Fibroblast of skin of right quadriceps (primary cell): ENCODE measurements at regions not wholly inside any gene's neighbourhood (a gene's known extent, or its start where the extent isn't known, plus 50 kb on each side); places are given as distances from the start of the nearest gene placed in this dataset.
A peak's percentile ranks its signal among the peaks of the same experiment; 100 is the strongest.

Experiments used
- DNase-seq: peaks from one replicate; pipeline ENCODE4 v3.0.0-alpha.2; 2013

- DNase-seq: peak; percentile 95
These were observed 203.0 kb upstream of the TUT7 start for GRCh38 chr9:86557063-86557766.

DNA sequence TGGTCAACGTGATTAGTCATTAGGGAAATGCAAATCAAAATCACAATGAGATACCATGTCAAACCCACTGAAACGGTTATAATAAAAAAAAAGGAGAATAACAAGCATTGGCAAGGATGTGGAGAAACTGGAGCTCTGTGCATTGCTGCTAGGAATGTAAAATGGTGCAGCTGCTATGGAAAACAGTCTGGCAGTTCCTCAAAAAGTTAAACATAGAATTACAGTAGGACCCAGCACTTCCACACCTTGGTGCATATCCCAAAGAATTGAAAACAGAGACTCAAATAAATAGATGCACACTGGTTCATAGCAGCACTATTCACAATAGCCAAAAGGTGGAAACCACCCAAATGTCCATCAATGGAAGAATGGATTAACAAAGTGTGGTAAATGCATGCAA is 201.5 kb upstream of the TUT7 start:
- no peak for DNase-seq

GRCh38 chr9:86550401-86550800 is 196.2 kb upstream of the TUT7 start:
- DNase-seq: peak; percentile 75

- peak; percentile 88 for DNase-seq
These were observed 195.7 kb upstream of the TUT7 start for GRCh38 chr9:86549920-86550319.

GRCh38 chr9:86549401-86549811 is 195.2 kb upstream of the TUT7 start:
- peak; percentile 98 for DNase-seq

DNA sequence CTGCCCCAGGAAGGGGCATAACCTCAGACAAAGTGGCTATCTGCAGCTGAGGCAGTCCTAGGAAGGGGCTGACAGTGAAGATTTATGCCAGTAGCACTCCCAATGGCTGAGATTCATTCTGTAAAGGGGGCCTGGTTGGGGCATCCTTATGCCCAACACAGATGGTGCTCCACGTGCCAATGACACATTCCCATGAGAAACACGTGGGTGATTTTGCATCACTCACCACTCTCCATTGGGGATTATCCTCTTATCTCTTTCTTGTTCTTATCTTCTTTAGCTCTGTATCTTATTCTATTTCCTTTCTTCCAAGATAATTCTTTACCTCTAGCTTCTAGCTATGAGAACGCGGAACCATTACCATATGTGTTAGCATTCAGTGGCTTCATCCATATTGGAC is 194.0 kb upstream of the TUT7 start:
- no peak for DNase-seq

GRCh38 chr9:86547571-86547970 is 193.4 kb upstream of the TUT7 start:
- DNase-seq: no peak

DNA sequence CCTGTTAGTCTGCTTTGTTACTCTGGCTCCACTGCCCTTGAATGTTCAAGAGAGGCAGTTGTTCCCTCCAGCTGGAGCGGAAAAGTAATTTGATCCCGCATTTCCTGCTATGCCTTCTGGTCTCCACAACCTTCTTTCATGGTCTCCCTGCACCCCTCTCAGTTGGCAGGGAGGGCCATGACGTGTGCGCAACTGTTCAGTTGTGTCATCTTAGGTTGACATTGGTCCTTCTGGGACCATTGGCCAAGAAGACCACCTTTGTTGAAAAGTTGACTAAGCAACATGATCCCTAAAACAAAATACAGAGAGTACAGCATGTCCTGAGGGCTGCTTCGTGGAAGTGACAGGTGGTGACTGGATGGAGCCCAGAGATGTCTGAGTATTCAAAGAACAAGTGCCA is 192.5 kb upstream of the TUT7 start:
- peak; percentile 34 for DNase-seq

DNA sequence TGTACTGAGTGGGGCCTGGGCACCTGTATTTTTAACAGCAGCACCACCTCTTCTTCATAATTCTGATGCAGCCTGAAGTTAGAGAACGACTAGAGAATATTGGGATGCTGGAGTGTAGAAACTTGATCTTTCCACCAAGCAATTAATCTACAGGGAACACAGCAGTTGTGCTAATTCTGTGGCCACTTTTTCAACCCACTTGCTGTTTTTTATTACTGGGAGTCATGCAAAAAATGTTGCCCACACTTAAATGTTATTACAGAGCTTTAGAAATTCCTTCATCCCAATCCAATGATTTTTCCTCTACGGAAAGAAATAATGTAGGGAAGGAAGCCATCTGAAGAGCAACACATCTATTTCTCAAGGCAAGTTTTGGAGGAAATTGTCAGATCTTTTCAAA is 190.9 kb upstream of the TUT7 start:
- peak; percentile 84 for DNase-seq

DNA sequence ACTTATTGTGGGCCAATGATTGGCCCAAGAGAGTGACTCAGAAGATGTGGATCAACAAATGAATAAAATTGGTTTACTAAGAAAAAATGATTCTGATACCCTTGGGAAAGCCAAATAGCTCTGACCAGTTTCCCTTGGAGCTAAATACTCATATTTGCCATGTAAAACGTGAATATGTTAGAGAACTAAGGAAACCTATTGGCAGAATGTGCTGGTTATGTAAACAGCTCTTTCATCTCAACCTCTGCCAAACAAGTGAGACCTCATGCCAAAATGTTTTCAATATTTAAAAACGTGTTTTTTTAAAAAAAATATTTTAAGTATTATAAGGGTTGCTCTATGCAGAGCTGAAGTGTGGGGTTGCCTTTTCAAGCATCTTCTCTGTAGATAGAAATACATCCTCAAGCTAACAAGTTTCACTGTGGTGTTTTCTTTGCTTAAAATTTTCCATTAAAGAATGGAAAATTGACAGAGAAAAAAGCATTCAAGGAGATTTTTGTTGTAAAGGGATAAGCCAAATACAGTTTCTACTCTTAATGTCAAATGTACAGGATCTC is 186.9 kb upstream of the TUT7 start:
- DNase-seq: no peak

GRCh38 chr9:86535406-86535915 is 181.3 kb upstream of the TUT7 start:
- DNase-seq: no peak

DNA sequence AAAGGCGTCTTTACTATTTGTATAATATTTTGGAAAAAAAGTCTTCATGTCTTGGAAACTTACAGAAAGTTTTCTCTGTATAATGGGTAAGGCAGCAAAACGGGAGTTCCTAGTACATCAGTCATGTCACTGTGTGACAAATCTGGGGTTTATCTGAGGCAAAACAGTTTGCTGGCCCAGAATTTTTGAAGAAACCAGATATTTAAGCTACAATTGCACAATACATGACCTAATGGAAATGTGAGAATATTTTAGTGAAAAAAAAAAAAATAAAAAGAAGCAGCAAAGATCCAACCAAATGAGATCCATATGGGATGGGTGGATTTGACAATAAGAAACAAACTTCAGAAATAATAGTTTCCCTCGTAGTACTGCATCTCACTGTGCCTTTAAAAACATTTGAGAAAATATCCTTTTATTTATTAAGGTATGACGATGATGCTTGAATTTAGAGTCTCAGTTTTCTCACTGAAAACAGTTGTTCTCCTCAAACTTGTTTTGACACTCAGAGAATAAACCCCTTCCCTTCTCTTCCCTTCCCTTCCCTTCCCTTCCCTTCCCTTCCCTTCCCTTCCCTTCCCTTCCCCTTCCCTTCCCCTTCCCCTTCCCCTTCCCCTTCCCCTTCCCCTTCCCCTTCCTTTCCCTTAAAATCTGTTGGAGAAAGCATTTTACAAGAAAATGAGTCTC is 180.5 kb upstream of the TUT7 start:
- peak; percentile 94 for DNase-seq

GRCh38 chr9:86531971-86532640 is 177.9 kb upstream of the TUT7 start:
- peak; percentile 69 for DNase-seq

DNA sequence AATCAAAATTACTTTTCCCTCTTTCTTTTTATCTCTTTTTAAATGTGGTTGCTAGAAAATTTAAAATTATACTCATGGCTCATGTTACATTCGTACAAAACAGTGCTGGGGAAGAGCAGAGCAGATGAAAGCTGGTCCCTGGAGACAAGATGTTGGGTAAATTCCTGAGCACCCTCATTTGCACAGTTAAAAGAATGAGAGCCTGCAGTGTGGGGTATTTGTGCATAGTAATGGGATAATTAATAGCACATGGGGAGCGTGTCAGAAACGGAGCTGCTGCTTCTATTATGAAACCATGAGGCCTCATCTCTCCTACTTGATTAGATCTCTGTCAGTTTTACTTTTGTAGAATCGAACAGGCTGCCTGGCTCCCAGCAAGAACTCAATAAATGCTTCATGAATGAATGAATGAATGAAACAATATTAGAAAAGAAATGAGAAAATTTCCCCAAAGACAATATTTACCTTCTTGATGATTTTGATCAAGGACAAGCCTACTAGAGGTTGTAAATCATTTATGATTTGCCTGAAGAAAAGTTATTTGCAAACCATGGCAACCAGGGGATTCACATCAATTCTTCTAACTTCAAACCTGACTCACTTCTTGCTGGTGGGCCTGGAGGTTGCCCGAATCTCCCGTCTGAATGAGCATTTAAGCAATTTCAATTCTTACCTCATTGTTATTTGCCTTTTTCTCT is 177.2 kb upstream of the TUT7 start:
- peak; percentile 95 for DNase-seq

DNA sequence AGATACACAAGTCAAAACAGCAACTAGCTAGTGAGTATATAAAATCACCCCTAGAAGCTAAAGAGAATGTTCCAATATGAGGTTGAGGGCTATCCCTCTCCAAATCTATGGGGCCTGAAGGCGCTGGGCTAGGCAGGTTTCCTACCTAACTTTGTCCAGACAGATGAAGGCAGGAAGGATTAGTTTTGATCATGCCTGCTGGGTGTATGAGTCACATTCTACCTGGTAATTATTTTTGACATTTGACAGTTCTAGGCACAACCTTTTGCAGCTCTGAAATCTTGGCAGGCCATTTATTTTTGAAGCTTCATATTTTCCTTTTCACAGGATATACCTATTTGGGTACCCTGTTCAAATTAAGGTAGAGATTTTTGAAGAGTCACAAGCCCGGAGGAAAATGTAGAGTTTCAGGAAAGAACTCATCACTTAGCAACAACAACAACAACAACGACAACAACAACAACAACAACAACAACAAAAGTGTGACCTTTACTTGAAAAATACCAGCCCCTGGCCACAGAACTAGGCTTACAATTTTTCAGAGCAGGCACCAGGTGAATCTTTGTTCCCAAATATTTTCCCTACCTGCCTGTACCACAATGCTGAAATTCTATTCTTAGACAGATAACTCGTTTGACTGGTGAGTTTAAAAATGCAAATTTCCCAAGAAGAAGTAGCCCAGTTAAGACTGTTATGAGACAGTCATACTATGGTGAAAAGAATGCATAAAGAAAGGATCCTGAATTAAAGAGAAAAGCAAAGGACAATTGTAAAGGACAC is 175.5 kb upstream of the TUT7 start:
- DNase-seq: no peak

GRCh38 chr9:86526021-86526420 is 171.8 kb upstream of the TUT7 start:
- DNase-seq: no peak

GRCh38 chr9:86525182-86525581 is 171.0 kb upstream of the TUT7 start:
- DNase-seq: no peak

DNA sequence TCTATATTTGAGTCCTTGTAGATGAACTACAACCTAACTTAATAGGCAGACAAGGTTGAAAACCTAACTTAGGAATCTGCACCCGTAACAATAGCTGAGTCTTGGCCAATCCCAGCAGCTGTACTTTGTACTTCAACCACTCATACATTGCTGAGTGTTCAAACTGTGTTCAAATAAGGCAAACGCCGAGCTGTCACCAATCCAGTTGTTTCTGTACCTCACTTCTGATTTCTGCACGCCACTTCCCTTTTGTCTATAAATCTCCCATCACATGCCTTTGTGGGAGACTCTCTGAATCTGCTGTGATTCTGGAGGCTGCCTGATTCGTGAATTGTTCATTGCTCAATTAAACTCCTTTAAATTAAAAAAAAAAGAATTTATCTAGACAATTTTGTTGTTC is 167.8 kb upstream of the TUT7 start:
- DNase-seq: no peak

DNA sequence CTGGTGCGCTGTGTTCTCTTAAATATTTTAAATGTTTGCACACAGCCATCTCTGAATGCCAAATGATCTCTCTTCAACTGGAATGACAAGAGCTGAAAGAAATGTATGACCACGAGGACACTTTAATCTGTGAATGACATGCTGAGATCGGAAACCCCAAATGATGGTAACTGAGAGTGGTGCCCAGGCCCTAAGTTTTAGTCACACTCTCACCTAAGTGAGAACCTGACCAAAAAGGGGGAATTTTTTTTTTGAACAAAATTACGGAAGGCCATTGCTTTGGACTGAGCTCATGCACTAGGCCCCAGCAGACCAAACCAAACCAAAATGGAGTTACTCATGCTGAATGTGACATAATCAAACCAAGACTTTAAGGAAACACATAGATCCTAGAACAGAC is 167.1 kb upstream of the TUT7 start:
- DNase-seq: no peak

- DNase-seq: no peak
These were observed 164.9 kb upstream of the TUT7 start for GRCh38 chr9:86519066-86519615.

- DNase-seq: no peak
These were observed 163.3 kb upstream of the TUT7 start for GRCh38 chr9:86517475-86517874.

DNA sequence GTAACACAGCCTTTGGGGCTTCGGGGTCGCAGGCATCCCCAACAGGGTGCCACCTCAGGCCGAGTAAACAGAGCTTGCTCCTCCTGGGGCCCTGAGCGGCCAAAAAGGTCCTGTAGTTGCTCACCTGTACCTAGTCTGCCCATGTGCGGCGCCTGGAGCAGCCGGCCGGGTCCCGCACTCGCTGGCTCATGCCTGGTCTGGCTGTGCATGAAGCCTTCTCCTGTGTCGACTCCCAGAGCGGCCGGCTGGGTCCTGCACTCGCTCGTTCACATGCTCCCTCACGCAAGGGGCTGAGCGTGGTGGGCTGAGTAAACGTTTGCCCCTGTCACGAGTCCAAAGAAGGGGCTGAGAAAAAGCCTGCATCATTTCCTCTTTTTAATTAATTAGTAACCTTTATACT is 162.4 kb upstream of the TUT7 start:
- DNase-seq: no peak
